ENCODE measurements at regions not wholly inside any gene's neighbourhood (a gene's known extent, or its start where the extent isn't known, plus 50 kb on each side); places are given as distances from the start of the nearest gene placed in this dataset.

DNA sequence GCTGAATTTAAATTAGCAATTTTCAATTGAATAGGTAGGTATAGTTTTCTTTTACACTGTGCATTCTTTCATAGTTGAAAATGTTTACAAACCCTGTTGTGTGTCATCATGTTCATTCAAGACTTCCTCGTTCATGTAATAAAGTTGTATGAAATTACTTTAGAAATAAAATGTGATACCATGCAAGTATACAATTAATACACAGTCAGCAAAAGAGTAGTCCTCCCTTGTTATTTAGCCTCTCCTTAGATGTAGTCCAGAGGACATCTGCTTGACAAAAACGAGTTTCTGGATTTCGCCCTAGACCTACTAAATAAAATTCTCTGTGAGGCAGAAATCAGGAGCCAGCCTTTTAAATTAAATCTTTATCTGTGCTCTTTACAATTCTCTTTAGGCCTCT lies 231.6 kb downstream of the CXXC4 start:
- WGBS, 5 donors = 67 to 84% (median 71%) methylated on average over 3 of the region's 3 CpGs
- Histone ChIP-seq H3K27me3 (replicated peaks in 1 of 7) (no peaks in the 10 kb centered on the region), H3K36me3 (no peaks in the 10 kb centered on the region), H3K9me3 (no peaks in the 10 kb centered on the region), H3K4me3 (no peak overlapping the region), H3K4me1 (no peaks in the 10 kb centered on the region), H3K27ac (no peak overlapping the region)
- TF ChIP-seq POLR2AphosphoS5 (IDR thresholded peaks at IDR 0.05) (no peak), CTCF (IDR thresholded peaks at IDR 0.05 in 8 of 11, conservative IDR thresholded peaks at IDR 0.05 in 3 of 11) (no peak), POLR2A (IDR thresholded peaks at IDR 0.05) (no peak)
- intact Hi-C loops (cut with DNase I; ENCODE audit: low total_unique reads) = no loop called here
- no peak for DNase-seq

DNA sequence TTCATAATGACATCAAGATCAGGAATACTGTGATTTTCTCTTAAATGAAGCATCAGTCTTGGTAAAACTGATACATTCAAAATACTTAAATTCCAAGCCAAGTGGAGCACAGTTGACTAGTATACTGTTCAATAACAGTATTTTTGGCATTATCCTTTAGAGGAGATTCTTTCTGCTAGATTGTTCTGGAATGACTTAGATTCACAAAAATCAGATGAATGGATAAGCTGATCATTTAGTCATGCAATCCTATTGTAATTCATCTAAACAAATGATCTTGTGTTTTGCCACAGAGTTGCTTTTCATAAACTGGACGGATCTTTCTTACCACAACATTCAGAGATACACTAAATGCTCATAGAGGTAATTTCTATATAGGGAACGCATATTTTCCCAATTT lies 232.0 kb downstream of the CXXC4 start:
- TF ChIP-seq CTCF (IDR thresholded peaks at IDR 0.05 in 8 of 11, conservative IDR thresholded peaks at IDR 0.05 in 3 of 11) (no peak), POLR2AphosphoS5 (IDR thresholded peaks at IDR 0.05) (no peak), POLR2A (IDR thresholded peaks at IDR 0.05) (no peak)
- no peaks in the 10 kb centered on the region for H3K36me3 ChIP-seq
- intact Hi-C loops (cut with DNase I; ENCODE audit: low total_unique reads) = no loop called here
- no peaks in the 10 kb centered on the region for H3K9me3 ChIP-seq
- WGBS, 5 donors = 64 to 84% (median 71%) methylated on average over 2 of the region's 2 CpGs
- DNase-seq = no peak
- H3K4me1 ChIP-seq = no peaks in the 10 kb centered on the region
- H3K4me3 ChIP-seq = no peak overlapping the region
- no peak overlapping the region for H3K27ac ChIP-seq
- H3K27me3 ChIP-seq (replicated peaks in 1 of 7) = no peaks in the 10 kb centered on the region

DNA sequence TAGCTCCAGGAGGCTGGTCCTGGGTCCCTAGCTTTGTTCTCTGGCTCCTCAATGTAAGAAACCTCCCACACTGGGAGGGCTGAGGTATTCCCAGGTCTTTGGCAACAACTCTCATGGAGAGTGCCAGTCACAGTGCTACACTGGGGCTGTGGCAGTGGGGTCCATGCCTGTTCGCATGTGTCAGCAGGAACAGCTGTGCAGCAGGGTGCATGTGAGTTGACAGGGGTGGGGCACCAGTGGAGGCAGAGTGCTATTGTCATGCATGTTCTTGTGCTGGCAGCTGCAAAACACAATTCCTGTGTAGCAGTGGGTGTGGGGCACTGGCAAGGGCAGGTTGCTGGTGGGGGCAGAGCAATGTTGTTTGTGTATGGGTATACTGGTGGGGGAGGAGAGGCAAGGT lies 246.0 kb downstream of the CXXC4 start:
- Histone ChIP-seq H3K4me1 (no peaks in the 10 kb centered on the region), H3K9me3 (peaks cover 0 to 26% (median 9%) of the 10 kb centered on the region in 8 donors), H3K27ac (no peak overlapping the region), H3K27me3 (replicated peaks in 1 of 7) (no peaks in the 10 kb centered on the region), H3K36me3 (no peaks in the 10 kb centered on the region), H3K4me3 (no peak overlapping the region)
- intact Hi-C loops (cut with DNase I; ENCODE audit: low total_unique reads) = no loop called here
- no peak for DNase-seq
- TF ChIP-seq POLR2A (IDR thresholded peaks at IDR 0.05) (no peak), POLR2AphosphoS5 (IDR thresholded peaks at IDR 0.05) (no peak), CTCF (IDR thresholded peaks at IDR 0.05 in 8 of 11, conservative IDR thresholded peaks at IDR 0.05 in 3 of 11) (no peak)
- 90 to 100% (median 94%) methylated on average over 1 of the region's 1 CpG for WGBS, 5 donors

GRCh38 chr4:104235967-104236366 lies 258.7 kb downstream of the CXXC4 start:
- Histone ChIP-seq H3K4me3 (no peak overlapping the region), H3K9me3 (no peaks in the 10 kb centered on the region), H3K27me3 (replicated peaks in 1 of 7) (no peaks in the 10 kb centered on the region), H3K36me3 (no peaks in the 10 kb centered on the region), H3K27ac (no peak overlapping the region), H3K4me1 (no peaks in the 10 kb centered on the region)
- TF ChIP-seq POLR2A (IDR thresholded peaks at IDR 0.05) (no peak), POLR2AphosphoS5 (IDR thresholded peaks at IDR 0.05) (no peak), CTCF (IDR thresholded peaks at IDR 0.05 in 8 of 11, conservative IDR thresholded peaks at IDR 0.05 in 3 of 11) (no peak)
- intact Hi-C loops (cut with DNase I; ENCODE audit: low total_unique reads) = no loop called here
- WGBS, 5 donors = 29 to 48% (median 42%) methylated on average over 4 of the region's 4 CpGs
- DNase-seq = no peak
